Fibroblast of lung (primary cell): ENCODE measurements at regions not wholly inside any gene's neighbourhood (a gene's known extent, or its start where the extent isn't known, plus 50 kb on each side); places are given as distances from the start of the nearest gene placed in this dataset.

Source experiments
- EZH2 ChIP-seq: IDR thresholded peaks from 2 replicates; pipeline ENCODE4 v1.5.1; 2012; ENCODE audit warnings: low read length, control low read depth, mild to moderate bottlenecking; ENCODE audit errors: missing control alignments
- TF ChIP-seq, protein P1 (sequence below), 2 donors: IDR thresholded peaks in 1 of 2; conservative IDR thresholded peaks in 1 of 2; 1 replicate in 1 of 2; 2 replicates in 1 of 2; pipeline ENCODE4 v1.5.1; 2011 to 2012; ENCODE audit warnings: low read length in 2 of 2, control low read depth in 1 of 2, inconsistent platforms in 1 of 2, low read depth in 1 of 2, mild to moderate bottlenecking in 1 of 2

- no peak for TF ChIP-seq EZH2
- TF ChIP-seq, protein P1, sequence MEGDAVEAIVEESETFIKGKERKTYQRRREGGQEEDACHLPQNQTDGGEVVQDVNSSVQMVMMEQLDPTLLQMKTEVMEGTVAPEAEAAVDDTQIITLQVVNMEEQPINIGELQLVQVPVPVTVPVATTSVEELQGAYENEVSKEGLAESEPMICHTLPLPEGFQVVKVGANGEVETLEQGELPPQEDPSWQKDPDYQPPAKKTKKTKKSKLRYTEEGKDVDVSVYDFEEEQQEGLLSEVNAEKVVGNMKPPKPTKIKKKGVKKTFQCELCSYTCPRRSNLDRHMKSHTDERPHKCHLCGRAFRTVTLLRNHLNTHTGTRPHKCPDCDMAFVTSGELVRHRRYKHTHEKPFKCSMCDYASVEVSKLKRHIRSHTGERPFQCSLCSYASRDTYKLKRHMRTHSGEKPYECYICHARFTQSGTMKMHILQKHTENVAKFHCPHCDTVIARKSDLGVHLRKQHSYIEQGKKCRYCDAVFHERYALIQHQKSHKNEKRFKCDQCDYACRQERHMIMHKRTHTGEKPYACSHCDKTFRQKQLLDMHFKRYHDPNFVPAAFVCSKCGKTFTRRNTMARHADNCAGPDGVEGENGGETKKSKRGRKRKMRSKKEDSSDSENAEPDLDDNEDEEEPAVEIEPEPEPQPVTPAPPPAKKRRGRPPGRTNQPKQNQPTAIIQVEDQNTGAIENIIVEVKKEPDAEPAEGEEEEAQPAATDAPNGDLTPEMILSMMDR (conservative IDR thresholded peaks at IDR 0.05 in 1 of 2, IDR thresholded peaks at IDR 0.05 in 1 of 2; ENCODE audit: low read depth in 1 of 2, low read length in 2 of 2) = no peak
These were observed 61.7 kb upstream of the SMURF2 start for GRCh38 chr17:64723781-64724180.
